HG02642 (cell line): ENCODE measurements at regions not wholly inside any gene's neighbourhood (a gene's known extent, or its start where the extent isn't known, plus 50 kb on each side); places are given as distances from the start of the nearest gene placed in this dataset.

Source experiments
- ATAC-seq: cut with Tn5 transposase; IDR thresholded peaks from one replicate; pipeline ENCODE4 v1.9.1; 2021; ENCODE audit warnings: mild to moderate bottlenecking; ENCODE audit not compliant: unreplicated experiment, poor library complexity

- no peak for ATAC-seq
Measured at GRCh38 chr19:30919737-30920136, 429.5 kb downstream of the TSHZ3 start.

GRCh38 chr19:30916238-30916637 is 433.0 kb downstream of the TSHZ3 start:
- ATAC-seq: no peak

GRCh38 chr19:30911491-30911890 is 437.7 kb downstream of the TSHZ3 start:
- ATAC-seq: no peak

- no peak for ATAC-seq
Measured at GRCh38 chr19:30910485-30911240, 438.6 kb downstream of the TSHZ3 start.

GRCh38 chr19:30909216-30909615 is 440.0 kb downstream of the TSHZ3 start:
- no peak for ATAC-seq

- ATAC-seq: no peak
Measured at GRCh38 chr19:30908262-30908771, 440.9 kb downstream of the TSHZ3 start.

GRCh38 chr19:30906871-30907270 is 442.4 kb downstream of the TSHZ3 start:
- no peak for ATAC-seq

- ATAC-seq: no peak
Measured at GRCh38 chr19:30900051-30900450, 449.2 kb downstream of the TSHZ3 start.

- ATAC-seq: no peak
Measured at GRCh38 chr19:30898353-30899103, 450.7 kb downstream of the TSHZ3 start.

GRCh38 chr19:30897553-30897952 is 451.7 kb downstream of the TSHZ3 start:
- no peak for ATAC-seq

- ATAC-seq: no peak
Measured at GRCh38 chr19:30897034-30897433, 452.2 kb downstream of the TSHZ3 start.

- ATAC-seq: no peak
Measured at GRCh38 chr19:30896554-30896953, 452.7 kb downstream of the TSHZ3 start.

GRCh38 chr19:30895946-30896345 is 453.3 kb downstream of the TSHZ3 start:
- no peak for ATAC-seq

GRCh38 chr19:30891051-30891450 is 458.2 kb downstream of the TSHZ3 start:
- ATAC-seq: no peak

GRCh38 chr19:30890033-30890432 is 459.2 kb downstream of the TSHZ3 start:
- ATAC-seq: no peak

GRCh38 chr19:30888937-30889336 is 460.3 kb downstream of the TSHZ3 start:
- ATAC-seq: no peak

GRCh38 chr19:30887042-30887441 is 462.2 kb downstream of the TSHZ3 start:
- ATAC-seq: no peak

- no peak for ATAC-seq
Measured at GRCh38 chr19:30886222-30886621, 463.0 kb downstream of the TSHZ3 start.

GRCh38 chr19:30884146-30884812 is 465.0 kb downstream of the TSHZ3 start:
- no peak for ATAC-seq

GRCh38 chr19:30883071-30883470 is 466.2 kb downstream of the TSHZ3 start:
- ATAC-seq: no peak

- no peak for ATAC-seq
Measured at GRCh38 chr19:30882411-30883005, 466.7 kb downstream of the TSHZ3 start.
